ENCODE measurements at regions not wholly inside any gene's neighbourhood (a gene's known extent, or its start where the extent isn't known, plus 50 kb on each side); places are given as distances from the start of the nearest gene placed in this dataset.

GRCh38 chr14:34180434-34180833 is 229.6 kb upstream of the EGLN3 start:
- Mint-ChIP-seq H3K27ac (peak overlapping the region; percentile 3), H3K27me3 (no peaks in the 10 kb centered on the region), H3K4me1 (ENCODE audit: low read depth) (peaks cover 7% of the 10 kb centered on the region), H3K9me3 (ENCODE audit: low read depth) (no peaks in the 10 kb centered on the region), H3K4me3 (ENCODE audit: low read depth) (no peak overlapping the region), H3K36me3 (ENCODE audit: insufficient read depth) (no peaks in the 10 kb centered on the region)
- no peak for TF ChIP-seq CTCF (IDR thresholded peaks at IDR 0.05; ENCODE audit: unreplicated experiment)
- DNase-seq (ENCODE audit: low spot score, unreplicated experiment): no peak

- Mint-ChIP-seq H3K4me1 (ENCODE audit: low read depth) (peaks cover 7% of the 10 kb centered on the region), H3K4me3 (ENCODE audit: low read depth) (no peak overlapping the region), H3K27me3 (no peaks in the 10 kb centered on the region), H3K36me3 (ENCODE audit: insufficient read depth) (no peaks in the 10 kb centered on the region), H3K27ac (no peak overlapping the region), H3K9me3 (ENCODE audit: low read depth) (no peaks in the 10 kb centered on the region)
- no peak for TF ChIP-seq CTCF (IDR thresholded peaks at IDR 0.05; ENCODE audit: unreplicated experiment)
- DNase-seq (ENCODE audit: low spot score, unreplicated experiment): no peak
Measured at GRCh38 chr14:34179727-34180126, 228.9 kb upstream of the EGLN3 start.

- no peaks in the 10 kb centered on the region for H3K36me3 Mint-ChIP-seq (ENCODE audit: insufficient read depth)
- H3K4me3 Mint-ChIP-seq (ENCODE audit: low read depth): no peak overlapping the region
- TF ChIP-seq CTCF (IDR thresholded peaks at IDR 0.05; ENCODE audit: unreplicated experiment): no peak
- H3K9me3 Mint-ChIP-seq (ENCODE audit: low read depth): no peaks in the 10 kb centered on the region
- H3K27ac Mint-ChIP-seq: no peak overlapping the region
- H3K4me1 Mint-ChIP-seq (ENCODE audit: low read depth): peaks cover 9% of the 10 kb centered on the region
- DNase-seq (ENCODE audit: low spot score, unreplicated experiment): no peak
- no peaks in the 10 kb centered on the region for H3K27me3 Mint-ChIP-seq
Measured at GRCh38 chr14:34177466-34177865, 226.6 kb upstream of the EGLN3 start.

GRCh38 chr14:34175574-34175973 is 224.7 kb upstream of the EGLN3 start:
- Mint-ChIP-seq H3K4me3 (ENCODE audit: low read depth) (no peak overlapping the region), H3K36me3 (ENCODE audit: insufficient read depth) (no peaks in the 10 kb centered on the region), H3K27me3 (peaks cover 2% of the 10 kb centered on the region), H3K9me3 (ENCODE audit: low read depth) (no peaks in the 10 kb centered on the region), H3K27ac (no peak overlapping the region), H3K4me1 (ENCODE audit: low read depth) (peaks cover 15% of the 10 kb centered on the region)
- no peak for TF ChIP-seq CTCF (IDR thresholded peaks at IDR 0.05; ENCODE audit: unreplicated experiment)
- no peak for DNase-seq (ENCODE audit: low spot score, unreplicated experiment)

- H3K9me3 Mint-ChIP-seq (ENCODE audit: low read depth): no peaks in the 10 kb centered on the region
- no peak overlapping the region for H3K4me3 Mint-ChIP-seq (ENCODE audit: low read depth)
- TF ChIP-seq CTCF (IDR thresholded peaks at IDR 0.05; ENCODE audit: unreplicated experiment): no peak
- H3K4me1 Mint-ChIP-seq (ENCODE audit: low read depth): peaks cover 10% of the 10 kb centered on the region
- peaks cover 2% of the 10 kb centered on the region for H3K27me3 Mint-ChIP-seq
- H3K36me3 Mint-ChIP-seq (ENCODE audit: insufficient read depth): no peaks in the 10 kb centered on the region
- H3K27ac Mint-ChIP-seq: no peak overlapping the region
- no peak for DNase-seq (ENCODE audit: low spot score, unreplicated experiment)
Measured at GRCh38 chr14:34174973-34175372, 224.1 kb upstream of the EGLN3 start.
